HepG2 (cell line): ENCODE measurements at regions not wholly inside any gene's neighbourhood (a gene's known extent, or its start where the extent isn't known, plus 50 kb on each side); places are given as distances from the start of the nearest gene placed in this dataset.
A peak's percentile ranks its signal among the peaks of the same experiment; 100 is the strongest.

ENCODE experiments used
- ATAC-seq: fragments of 200-7000 bp; cut with Tn5 transposase; 3 replicates; pipeline ENCODE4 v1.9.1; 2020; ENCODE audit warnings: mild to moderate bottlenecking, moderate library complexity
- BruUV-seq: library from RNA; stranded (reverse); fragments of 400-500 nt; replicated peaks from 2 replicates; lab custom pipeline; 2021; lab: Mats Ljungman, UMichigan
- CTCF ChIA-PET: fragments of 300-600 bp; formaldehyde crosslinking; extraction: SDS; loops from one replicate; lab custom pipeline; 2021; ENCODE audit warnings: low total read pairs, inconsistent platforms, low intra/inter-chr PET ratio; lab: Yijun Ruan, JAX
- POLR2A ChIA-PET: fragments of 350-600 bp; sonication (Branson Sonifier 250); formaldehyde crosslinking; loops from one replicate; lab custom pipeline; 2020; ENCODE audit warnings: antibody characterized with exemption, inconsistent platforms; lab: Yijun Ruan, JAX
- DNase-seq: peaks from one replicate; pipeline ENCODE4 v3.0.0-alpha.2; 2015; ENCODE audit warnings: low spot score
- FAIRE-seq: peaks from 3 replicates; lab custom pipeline; 2011; peaks lifted over from hg19 to GRCh38; lab: Jason Lieb, UNC
- H2AFZ ChIP-seq: one replicate; pipeline ENCODE4 v1.6.1; 2011; ENCODE audit warnings: low read length, inconsistent platforms
- H3K27ac ChIP-seq: fragments of 300-600 bp; 3 replicates; pipeline ENCODE4 v1.8.0; 2011; ENCODE audit warnings: mixed run types, mild to moderate bottlenecking, mixed read lengths, low read length, inconsistent platforms; ENCODE audit not compliant: insufficient read depth; ENCODE audit errors: extremely low read length
- H3K27me3 ChIP-seq, 2 experiments: fragments of 200-600 bp in 1 of 2; 2 replicates in 1 of 2; 3 replicates in 1 of 2; pipeline versions ENCODE4 v1.6.0 to v1.8.0; 2011; ENCODE audit warnings: low read length in 2 of 2, mild to moderate bottlenecking in 2 of 2, moderate library complexity in 2 of 2, inconsistent platforms in 1 of 2; ENCODE audit not compliant: insufficient read depth in 2 of 2, control insufficient read depth in 1 of 2
- H3K36me3 ChIP-seq, 2 experiments: fragments of 200-600 bp in 1 of 2; replicated peaks in 1 of 2; 2 replicates in 1 of 2; 3 replicates in 1 of 2; pipeline versions ENCODE4 v1.5.1 to v1.8.0; 2011; ENCODE audit warnings: low read length in 2 of 2, inconsistent platforms in 1 of 2; ENCODE audit not compliant: insufficient read depth in 2 of 2, control insufficient read depth in 1 of 2
- H3K4me1 ChIP-seq: 2 replicates; pipeline ENCODE4 v1.5.1; 2012; ENCODE audit warnings: low read length, inconsistent platforms; ENCODE audit not compliant: insufficient read depth
- H3K4me2 ChIP-seq: 2 replicates; pipeline ENCODE4 v1.6.0; 2011; ENCODE audit warnings: low read depth, low read length, inconsistent platforms
- H3K4me3 ChIP-seq, 3 experiments: fragments of 200-600 bp in 1 of 3; sonication (generic), shearing (Covaris generic) in 1 of 3; replicated peaks in 1 of 3; 2 replicates each; pipeline ENCODE4 v1.5.1; 2011 to 2016; ENCODE audit warnings: low read length in 3 of 3, inconsistent platforms in 2 of 3, low read depth in 2 of 3, mild to moderate bottlenecking in 2 of 3, control low read depth in 1 of 3, mixed read lengths in 1 of 3; ENCODE audit not compliant: insufficient read depth in 1 of 3
- H3K79me2 ChIP-seq: one replicate; pipeline ENCODE4 v1.6.1; 2011; ENCODE audit warnings: low read length, inconsistent platforms; ENCODE audit not compliant: insufficient read depth
- H3K9ac ChIP-seq: 2 replicates; pipeline ENCODE4 v1.6.0; 2011; ENCODE audit warnings: mild to moderate bottlenecking, low read depth, low read length, inconsistent platforms; ENCODE audit not compliant: insufficient read depth
- H3K9me3 ChIP-seq: 2 replicates; pipeline ENCODE4 v1.5.1; 2012; ENCODE audit warnings: mild to moderate bottlenecking, low read length
- H4K20me1 ChIP-seq: 2 replicates; pipeline ENCODE4 v1.6.0; 2011; ENCODE audit warnings: inconsistent platforms, mild to moderate bottlenecking, low read length, moderate library complexity; ENCODE audit not compliant: insufficient read depth
- ATF7 ChIP-seq, 2 experiments: fragments of 450-650 bp in 1 of 2; sonication (generic) in 1 of 2; formaldehyde crosslinking in 1 of 2; IDR thresholded peaks; 2 replicates each; pipeline versions ENCODE4 v1.4.0 to v1.6.1; 2016 to 2020; ENCODE audit warnings: antibody characterized with exemption in 1 of 2, mild to moderate bottlenecking in 1 of 2, missing genetic modification reagents in 1 of 2
- CEBPB ChIP-seq: IDR thresholded peaks from 2 replicates; pipeline ENCODE4 v1.6.1; 2011; ENCODE audit warnings: low read depth, low read length, improper control_type of control experiment, borderline replicate concordance
- CEBPG ChIP-seq: IDR thresholded peaks from 2 replicates; pipeline ENCODE4 v1.6.1; 2016
- CENPT ChIP-seq: sonication (generic); formaldehyde crosslinking; IDR thresholded peaks from 2 replicates; pipeline ENCODE4 v1.8.0; 2022; ENCODE audit warnings: low read depth, mild to moderate bottlenecking, moderate library complexity, missing genetic modification reagents
- ETS1 ChIP-seq: sonication (generic); formaldehyde crosslinking; IDR thresholded peaks from 2 replicates; pipeline ENCODE4 v1.4.0; 2020; ENCODE audit warnings: missing genetic modification reagents
- NONO ChIP-seq, 2 experiments: fragments of 450-650 bp in 1 of 2; sonication (generic) in 1 of 2; formaldehyde crosslinking in 1 of 2; IDR thresholded peaks in 1 of 2; conservative IDR thresholded peaks in 1 of 2; 2 replicates each; pipeline versions ENCODE4 v1.6.1 to v1.8.0; 2017 to 2022; ENCODE audit warnings: mild to moderate bottlenecking in 1 of 2, missing genetic modification reagents in 1 of 2, moderate library complexity in 1 of 2
- PRPF4 ChIP-seq: fragments of 200-400 bp; formaldehyde crosslinking; IDR thresholded peaks from 2 replicates; pipeline ENCODE4 v1.6.1; 2016; ENCODE audit warnings: low read length, low read depth; ENCODE audit not compliant: poor library complexity, severe bottlenecking
- RAD21 ChIP-seq: fragments of 450-650 bp; formaldehyde crosslinking; IDR thresholded peaks from 2 replicates; pipeline ENCODE4 v1.5.0; 2020; ENCODE audit warnings: mild to moderate bottlenecking
- SETDB1 ChIP-seq: sonication (generic); formaldehyde crosslinking; IDR thresholded peaks from 2 replicates; pipeline ENCODE4 v1.5.1; 2020; ENCODE audit warnings: missing genetic modification reagents, mild to moderate bottlenecking, borderline replicate concordance
- TRIM24 ChIP-seq: sonication (generic); formaldehyde crosslinking; IDR thresholded peaks from 2 replicates; pipeline ENCODE4 v1.8.0; 2022; ENCODE audit warnings: mild to moderate bottlenecking, missing genetic modification reagents
- ZNF850 ChIP-seq: sonication (generic); formaldehyde crosslinking; conservative IDR thresholded peaks from 2 replicates; pipeline ENCODE4 v1.9.0; 2021; ENCODE audit warnings: mild to moderate bottlenecking, missing genetic modification reagents
- WGBS: methylation state at CpG from one replicate; pipeline ENCODE4 v1.1.6; 2017; ENCODE audit warnings: low lambda C conversion rate; 5-methylcytosine and 5-hydroxymethylcytosine counted together
- in situ Hi-C: cut with HindIII; loops from 2 replicates; pipeline ENCODE4 v1.10.0; 2017; ENCODE audit warnings: low pct_unique_long_range_greater_than_20kb; ENCODE audit not compliant: extremely low pct_ligation_motif_present
- intact Hi-C: fragments of 100-400 bp; cut with micrococcal nuclease; formaldehyde crosslinking; loops from one replicate; pipeline ENCODE4 v1.10.0; 2022; ENCODE audit not compliant: unreplicated experiment
- TF ChIP-seq, protein P1 (sequence below), 2 experiments: fragments of 450-650 bp in 1 of 2; sonication (generic) in 1 of 2; formaldehyde crosslinking; IDR thresholded peaks; 2 replicates each; pipeline versions ENCODE4 v1.5.0 to v1.8.0; 2020 to 2022; ENCODE audit warnings: mild to moderate bottlenecking in 1 of 2, missing genetic modification reagents in 1 of 2

GRCh38 chr2:100731535-100731981 is 88.4 kb upstream of the NPAS2 start:
- H3K9me3 ChIP-seq: peaks cover 10% of the 10 kb centered on the region
- no peak overlapping the region for H3K4me2 ChIP-seq
- no peaks in the 10 kb centered on the region for H3K36me3 ChIP-seq
- intact Hi-C loops: no loop called here
- FAIRE-seq (no peak), ATAC-seq (no peak), DNase-seq (no peak)
- H3K79me2 ChIP-seq: no peaks in the 10 kb centered on the region
- 61% methylated on average over 3 of the region's 3 CpGs for WGBS
- ChIA-PET CTCF (interaction anchor here (1.6 to 2.8 kb wide), 2 partner anchors 87 to 253 kb away, joined by 4 to 41 read pairs; no protein-coding TSS in a partner anchor), POLR2A (interaction anchor here (1.3 kb wide), 1 partner anchor 48 kb away, joined by 3 read pairs; no protein-coding TSS in a partner anchor)
- H3K27ac ChIP-seq: no peak overlapping the region
- no peak overlapping the region for H3K4me3 ChIP-seq
- H3K9ac ChIP-seq: no peak overlapping the region
- TF ChIP-seq TRIM24 (CRISPR knock-in tag): no peak
- TF ChIP-seq, protein P1, sequence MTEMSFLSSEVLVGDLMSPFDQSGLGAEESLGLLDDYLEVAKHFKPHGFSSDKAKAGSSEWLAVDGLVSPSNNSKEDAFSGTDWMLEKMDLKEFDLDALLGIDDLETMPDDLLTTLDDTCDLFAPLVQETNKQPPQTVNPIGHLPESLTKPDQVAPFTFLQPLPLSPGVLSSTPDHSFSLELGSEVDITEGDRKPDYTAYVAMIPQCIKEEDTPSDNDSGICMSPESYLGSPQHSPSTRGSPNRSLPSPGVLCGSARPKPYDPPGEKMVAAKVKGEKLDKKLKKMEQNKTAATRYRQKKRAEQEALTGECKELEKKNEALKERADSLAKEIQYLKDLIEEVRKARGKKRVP (CRISPR knock-in tag; IDR thresholded peaks at IDR 0.05): peak; percentile 48 to 77; a peak in 3 of 4 replicates
- TF ChIP-seq SETDB1 (CRISPR knock-in tag): no peak
- TF ChIP-seq ETS1 (CRISPR knock-in tag): no peak
- no peak for TF ChIP-seq ZNF850 (CRISPR knock-in tag)
- TF ChIP-seq CENPT (CRISPR knock-in tag): no peak
- TF ChIP-seq PRPF4: no peak
- peak; percentile 80 for TF ChIP-seq CEBPB
- peak; percentile 56; the same call in 1 of the 2 replicates for TF ChIP-seq CEBPG (CRISPR knock-in tag)
- peak; percentile 67; the same call in 1 of the 2 replicates for TF ChIP-seq ATF7 (IDR thresholded peaks at IDR 0.05)
- TF ChIP-seq ATF7 (CRISPR knock-in tag; IDR thresholded peaks at IDR 0.05): no peak
- TF ChIP-seq NONO (IDR thresholded peaks at IDR 0.05): no peak
- TF ChIP-seq NONO (CRISPR knock-in tag; conservative IDR thresholded peaks at IDR 0.05): no peak
- TF ChIP-seq RAD21 (CRISPR knock-in tag): no peak
- peaks cover 34% of the 10 kb centered on the region for H3K4me1 ChIP-seq
- no TSS peak for BruUV-seq
- no peak overlapping the region for H2AFZ ChIP-seq
- in situ Hi-C loops: loop anchor here (5.0 kb wide), 2 partner anchors 91 to 251 kb away; partner anchors contain the start of gene NPAS2
- no peaks in the 10 kb centered on the region for H4K20me1 ChIP-seq
- no peaks in the 10 kb centered on the region; a peak in 1 of 5 replicates for H3K27me3 ChIP-seq
